NCI-H446 (cell line): ENCODE measurements at regions not wholly inside any gene's neighbourhood (a gene's known extent, or its start where the extent isn't known, plus 50 kb on each side); places are given as distances from the start of the nearest gene placed in this dataset.

Experiments used
- DNase-seq, 2 experiments: peaks; one replicate each; lab custom pipeline; 2025; lab: John Stamatoyannopoulos, UW

- no peak for DNase-seq
These were observed 292.1 kb upstream of the RORB start for GRCh38 chr9:74205056-74205455.

- DNase-seq = no peak
These were observed 278.6 kb upstream of the RORB start for GRCh38 chr9:74218385-74219063.

- no peak for DNase-seq
These were observed 276.8 kb upstream of the RORB start for GRCh38 chr9:74220327-74220726.

- DNase-seq = no peak
These were observed 260.3 kb upstream of the RORB start for GRCh38 chr9:74236857-74237256.

GRCh38 chr9:74245866-74246497, 251.2 kb upstream of the RORB start:
- peak in 1 of 2 experiments; percentile 0 for DNase-seq

GRCh38 chr9:74255489-74255984, 241.6 kb upstream of the RORB start:
- DNase-seq = no peak

- no peak for DNase-seq
These were observed 221.1 kb upstream of the RORB start for GRCh38 chr9:74275872-74276508.

GRCh38 chr9:74277532-74277931, 219.6 kb upstream of the RORB start:
- DNase-seq = no peak

- DNase-seq = no peak
These were observed 215.5 kb upstream of the RORB start for GRCh38 chr9:74281674-74282073.

GRCh38 chr9:74282526-74283253, 214.4 kb upstream of the RORB start:
- DNase-seq = no peak

GRCh38 chr9:74284581-74285450, 212.3 kb upstream of the RORB start:
- DNase-seq = peak in 1 of 2 experiments; percentile 19

- DNase-seq = no peak
These were observed 203.7 kb upstream of the RORB start for GRCh38 chr9:74293479-74293878.

- no peak for DNase-seq
These were observed 193.2 kb upstream of the RORB start for GRCh38 chr9:74303945-74304344.

GRCh38 chr9:74304598-74304997, 192.5 kb upstream of the RORB start:
- DNase-seq = no peak

- DNase-seq = no peak
These were observed 187.5 kb upstream of the RORB start for GRCh38 chr9:74309654-74310053.

GRCh38 chr9:74317235-74317634, 179.9 kb upstream of the RORB start:
- no peak for DNase-seq

- no peak for DNase-seq
These were observed 175.7 kb upstream of the RORB start for GRCh38 chr9:74321396-74321795.

GRCh38 chr9:74322661-74323314, 174.3 kb upstream of the RORB start:
- DNase-seq = no peak

GRCh38 chr9:74330487-74331214, 166.5 kb upstream of the RORB start:
- DNase-seq = no peak

GRCh38 chr9:74331607-74332006, 165.5 kb upstream of the RORB start:
- no peak for DNase-seq
